H1 (cell line): ENCODE measurements at regions not wholly inside any gene's neighbourhood (a gene's known extent, or its start where the extent isn't known, plus 50 kb on each side); places are given as distances from the start of the nearest gene placed in this dataset.

Experiments used
- KDM1A ChIP-seq: fragments of 200-600, 300-600 bp; sonication (generic); IDR thresholded peaks from 2 replicates; pipeline ENCODE4 v1.7.1; 2016; ENCODE audit warnings: mild to moderate bottlenecking, low read length, borderline replicate concordance
- KDM5A ChIP-seq: fragments of 200-600 bp; IDR thresholded peaks from 2 replicates; pipeline ENCODE4 v1.7.1; 2012; ENCODE audit warnings: mild to moderate bottlenecking, low read length, inconsistent platforms, mixed read lengths
- NANOG ChIP-seq: IDR thresholded peaks from 2 replicates; pipeline ENCODE4 v1.6.1; 2011; ENCODE audit warnings: low read length, low read depth, mild to moderate bottlenecking, inconsistent platforms; ENCODE audit not compliant: insufficient read depth, poor library complexity, severe bottlenecking
- NRF1 ChIP-seq: IDR thresholded peaks from 2 replicates; pipeline ENCODE4 v1.6.1; 2011; ENCODE audit warnings: mild to moderate bottlenecking, low read depth, low read length, improper control_type of control experiment
- RNF2 ChIP-seq: fragments of 200-900, 300-1000 bp; sonication (generic); IDR thresholded peaks from 2 replicates; pipeline ENCODE4 v1.7.1; 2016; ENCODE audit warnings: borderline replicate concordance, low read depth, mild to moderate bottlenecking, antibody characterized with exemption, low read length; ENCODE audit not compliant: poor library complexity, severe bottlenecking; ENCODE audit errors: missing control alignments
- YY1 ChIP-seq: IDR thresholded peaks from 2 replicates; pipeline ENCODE4 v1.6.1; 2011; ENCODE audit warnings: low read depth, mild to moderate bottlenecking, low read length
- TF ChIP-seq, protein P1 (sequence below): fragments of 300-600 bp; sonication (generic); IDR thresholded peaks from 2 replicates; pipeline ENCODE4 v1.7.1; 2012; ENCODE audit warnings: low read length, moderate library complexity, mild to moderate bottlenecking, inconsistent platforms; ENCODE audit not compliant: insufficient replicate concordance

DNA sequence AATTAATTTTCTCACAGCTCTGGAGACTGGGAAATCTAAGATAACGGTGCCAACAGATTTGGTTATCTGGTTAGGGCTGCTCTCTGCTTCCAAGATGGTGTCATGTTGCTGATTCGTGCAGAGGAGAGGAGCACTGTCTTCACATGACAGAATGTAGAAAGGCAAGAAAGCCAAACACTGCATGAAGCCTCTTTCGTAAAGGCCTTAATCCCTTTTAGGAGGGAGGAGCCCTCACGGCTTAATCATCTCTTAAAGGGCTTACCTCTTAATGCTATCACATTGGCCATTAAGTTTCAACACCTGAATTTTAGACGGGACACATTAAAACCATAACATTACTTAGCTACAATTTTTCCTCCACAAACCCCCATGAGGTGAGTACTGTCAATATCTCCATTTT, 174.1 kb downstream of the COX18 start (continued):
- TF ChIP-seq, protein P1, sequence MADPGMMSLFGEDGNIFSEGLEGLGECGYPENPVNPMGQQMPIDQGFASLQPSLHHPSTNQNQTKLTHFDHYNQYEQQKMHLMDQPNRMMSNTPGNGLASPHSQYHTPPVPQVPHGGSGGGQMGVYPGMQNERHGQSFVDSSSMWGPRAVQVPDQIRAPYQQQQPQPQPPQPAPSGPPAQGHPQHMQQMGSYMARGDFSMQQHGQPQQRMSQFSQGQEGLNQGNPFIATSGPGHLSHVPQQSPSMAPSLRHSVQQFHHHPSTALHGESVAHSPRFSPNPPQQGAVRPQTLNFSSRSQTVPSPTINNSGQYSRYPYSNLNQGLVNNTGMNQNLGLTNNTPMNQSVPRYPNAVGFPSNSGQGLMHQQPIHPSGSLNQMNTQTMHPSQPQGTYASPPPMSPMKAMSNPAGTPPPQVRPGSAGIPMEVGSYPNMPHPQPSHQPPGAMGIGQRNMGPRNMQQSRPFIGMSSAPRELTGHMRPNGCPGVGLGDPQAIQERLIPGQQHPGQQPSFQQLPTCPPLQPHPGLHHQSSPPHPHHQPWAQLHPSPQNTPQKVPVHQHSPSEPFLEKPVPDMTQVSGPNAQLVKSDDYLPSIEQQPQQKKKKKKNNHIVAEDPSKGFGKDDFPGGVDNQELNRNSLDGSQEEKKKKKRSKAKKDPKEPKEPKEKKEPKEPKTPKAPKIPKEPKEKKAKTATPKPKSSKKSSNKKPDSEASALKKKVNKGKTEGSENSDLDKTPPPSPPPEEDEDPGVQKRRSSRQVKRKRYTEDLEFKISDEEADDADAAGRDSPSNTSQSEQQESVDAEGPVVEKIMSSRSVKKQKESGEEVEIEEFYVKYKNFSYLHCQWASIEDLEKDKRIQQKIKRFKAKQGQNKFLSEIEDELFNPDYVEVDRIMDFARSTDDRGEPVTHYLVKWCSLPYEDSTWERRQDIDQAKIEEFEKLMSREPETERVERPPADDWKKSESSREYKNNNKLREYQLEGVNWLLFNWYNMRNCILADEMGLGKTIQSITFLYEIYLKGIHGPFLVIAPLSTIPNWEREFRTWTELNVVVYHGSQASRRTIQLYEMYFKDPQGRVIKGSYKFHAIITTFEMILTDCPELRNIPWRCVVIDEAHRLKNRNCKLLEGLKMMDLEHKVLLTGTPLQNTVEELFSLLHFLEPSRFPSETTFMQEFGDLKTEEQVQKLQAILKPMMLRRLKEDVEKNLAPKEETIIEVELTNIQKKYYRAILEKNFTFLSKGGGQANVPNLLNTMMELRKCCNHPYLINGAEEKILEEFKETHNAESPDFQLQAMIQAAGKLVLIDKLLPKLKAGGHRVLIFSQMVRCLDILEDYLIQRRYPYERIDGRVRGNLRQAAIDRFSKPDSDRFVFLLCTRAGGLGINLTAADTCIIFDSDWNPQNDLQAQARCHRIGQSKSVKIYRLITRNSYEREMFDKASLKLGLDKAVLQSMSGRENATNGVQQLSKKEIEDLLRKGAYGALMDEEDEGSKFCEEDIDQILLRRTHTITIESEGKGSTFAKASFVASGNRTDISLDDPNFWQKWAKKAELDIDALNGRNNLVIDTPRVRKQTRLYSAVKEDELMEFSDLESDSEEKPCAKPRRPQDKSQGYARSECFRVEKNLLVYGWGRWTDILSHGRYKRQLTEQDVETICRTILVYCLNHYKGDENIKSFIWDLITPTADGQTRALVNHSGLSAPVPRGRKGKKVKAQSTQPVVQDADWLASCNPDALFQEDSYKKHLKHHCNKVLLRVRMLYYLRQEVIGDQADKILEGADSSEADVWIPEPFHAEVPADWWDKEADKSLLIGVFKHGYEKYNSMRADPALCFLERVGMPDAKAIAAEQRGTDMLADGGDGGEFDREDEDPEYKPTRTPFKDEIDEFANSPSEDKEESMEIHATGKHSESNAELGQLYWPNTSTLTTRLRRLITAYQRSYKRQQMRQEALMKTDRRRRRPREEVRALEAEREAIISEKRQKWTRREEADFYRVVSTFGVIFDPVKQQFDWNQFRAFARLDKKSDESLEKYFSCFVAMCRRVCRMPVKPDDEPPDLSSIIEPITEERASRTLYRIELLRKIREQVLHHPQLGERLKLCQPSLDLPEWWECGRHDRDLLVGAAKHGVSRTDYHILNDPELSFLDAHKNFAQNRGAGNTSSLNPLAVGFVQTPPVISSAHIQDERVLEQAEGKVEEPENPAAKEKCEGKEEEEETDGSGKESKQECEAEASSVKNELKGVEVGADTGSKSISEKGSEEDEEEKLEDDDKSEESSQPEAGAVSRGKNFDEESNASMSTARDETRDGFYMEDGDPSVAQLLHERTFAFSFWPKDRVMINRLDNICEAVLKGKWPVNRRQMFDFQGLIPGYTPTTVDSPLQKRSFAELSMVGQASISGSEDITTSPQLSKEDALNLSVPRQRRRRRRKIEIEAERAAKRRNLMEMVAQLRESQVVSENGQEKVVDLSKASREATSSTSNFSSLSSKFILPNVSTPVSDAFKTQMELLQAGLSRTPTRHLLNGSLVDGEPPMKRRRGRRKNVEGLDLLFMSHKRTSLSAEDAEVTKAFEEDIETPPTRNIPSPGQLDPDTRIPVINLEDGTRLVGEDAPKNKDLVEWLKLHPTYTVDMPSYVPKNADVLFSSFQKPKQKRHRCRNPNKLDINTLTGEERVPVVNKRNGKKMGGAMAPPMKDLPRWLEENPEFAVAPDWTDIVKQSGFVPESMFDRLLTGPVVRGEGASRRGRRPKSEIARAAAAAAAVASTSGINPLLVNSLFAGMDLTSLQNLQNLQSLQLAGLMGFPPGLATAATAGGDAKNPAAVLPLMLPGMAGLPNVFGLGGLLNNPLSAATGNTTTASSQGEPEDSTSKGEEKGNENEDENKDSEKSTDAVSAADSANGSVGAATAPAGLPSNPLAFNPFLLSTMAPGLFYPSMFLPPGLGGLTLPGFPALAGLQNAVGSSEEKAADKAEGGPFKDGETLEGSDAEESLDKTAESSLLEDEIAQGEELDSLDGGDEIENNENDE = no peak
- TF ChIP-seq KDM5A (no peak), KDM1A (no peak), RNF2 (no peak), NRF1 (no peak), YY1 (no peak), NANOG (no peak)
